GM19023 (cell line): ENCODE measurements at regions not wholly inside any gene's neighbourhood (a gene's known extent, or its start where the extent isn't known, plus 50 kb on each side); places are given as distances from the start of the nearest gene placed in this dataset.
"Not testable (repeated sequence)": the region's sequence is repeated elsewhere in the genome, so short reads cannot be mapped to it uniquely, and the experiment has no call there.

Experiments used
- ATAC-seq: cut with Tn5 transposase; IDR thresholded peaks from one replicate; pipeline ENCODE4 v1.9.1; 2021; ENCODE audit warnings: mild to moderate bottlenecking, moderate library complexity; ENCODE audit not compliant: unreplicated experiment

DNA sequence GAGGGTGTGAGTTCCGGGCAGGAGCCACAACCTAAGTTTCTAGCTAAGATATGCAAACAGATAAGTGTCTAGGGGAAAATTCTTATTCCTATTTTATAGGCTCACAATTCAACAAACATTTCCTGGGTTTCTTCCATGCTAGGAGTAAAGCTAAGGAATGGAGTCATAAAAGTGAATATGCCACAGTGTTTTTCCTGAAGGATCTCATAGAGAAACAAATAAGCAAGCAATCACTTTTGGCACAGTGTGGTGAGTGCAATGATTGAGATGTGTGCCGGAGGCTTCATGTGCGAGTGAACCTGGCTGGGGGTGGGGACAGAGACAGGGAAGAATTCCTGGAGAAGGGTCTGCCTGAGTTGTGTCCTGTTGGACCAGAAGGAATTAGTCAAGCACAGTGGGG lies 147.4 kb downstream of the TENT5C start:
- no peak for ATAC-seq

DNA sequence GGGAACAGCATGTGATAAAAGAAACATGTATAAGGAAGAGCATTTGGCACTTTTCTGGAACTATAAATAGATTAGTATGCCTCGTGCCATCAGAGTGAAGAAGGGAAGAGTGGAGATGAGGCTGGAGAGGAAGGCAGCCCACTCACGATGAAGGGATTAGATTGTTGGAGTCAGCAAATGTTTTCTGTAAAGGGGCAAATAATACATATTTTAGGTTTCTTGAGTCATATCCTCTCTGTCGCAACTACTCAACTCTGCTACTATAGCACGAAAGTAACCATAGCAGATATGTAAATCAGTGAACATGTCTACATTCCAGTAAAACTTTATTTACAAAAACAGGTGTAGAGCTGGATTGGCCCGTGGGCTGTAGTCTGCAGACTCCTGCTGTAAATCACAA lies 147.8 kb downstream of the TENT5C start:
- ATAC-seq: no peak

DNA sequence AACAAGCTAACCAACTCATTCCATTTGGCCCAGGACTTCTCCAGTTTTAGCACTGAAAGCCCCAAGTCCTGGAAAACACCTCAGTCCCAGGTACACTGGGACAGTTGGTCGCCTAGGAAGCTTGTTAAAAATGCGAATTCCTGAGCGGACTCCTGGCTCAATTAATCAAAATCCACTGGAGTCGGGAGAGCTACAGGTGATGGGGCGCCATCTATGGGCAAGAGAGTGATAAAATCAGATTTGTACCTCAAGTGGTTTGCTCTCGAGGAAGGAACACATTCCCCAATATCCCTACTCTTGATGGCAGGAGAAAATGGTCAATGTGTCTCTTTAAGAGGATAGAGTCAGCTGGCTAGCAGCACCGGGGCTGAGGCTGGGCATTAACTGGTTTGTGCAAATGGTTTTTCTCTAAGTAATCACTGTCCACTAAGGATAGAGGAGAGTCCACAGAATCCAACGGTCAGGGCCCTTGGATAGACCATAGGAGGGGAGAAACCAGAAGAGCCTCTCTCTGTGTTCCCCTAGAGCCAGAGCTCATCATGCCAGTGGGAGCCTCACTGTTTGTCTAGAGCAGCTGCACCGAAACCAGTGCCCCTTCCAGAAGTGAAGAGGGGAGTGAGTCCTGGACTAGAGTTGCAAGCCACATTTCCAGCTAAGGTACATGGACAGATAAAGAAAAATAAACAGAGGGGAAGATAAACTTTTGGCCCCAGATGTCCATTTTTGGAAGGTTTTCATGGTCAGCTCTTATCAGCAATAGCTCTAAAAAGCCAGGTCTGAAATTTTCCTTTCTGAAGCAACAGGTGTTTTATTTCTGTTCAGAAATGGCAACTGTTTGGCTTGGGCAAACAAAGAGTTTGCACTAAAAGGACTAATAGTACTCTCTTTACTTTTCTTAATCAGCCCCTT lies 148.5 kb downstream of the TENT5C start:
- ATAC-seq: no peak

GRCh38 chr1:117757668-117758067 lies 151.8 kb downstream of the TENT5C start:
- no peak for ATAC-seq

GRCh38 chr1:117758444-117759316 lies 152.8 kb downstream of the TENT5C start:
- peak; percentile 69 for ATAC-seq

- ATAC-seq: no peak
Measured at GRCh38 chr1:117759535-117759934, 153.7 kb downstream of the TENT5C start.

- no peak for ATAC-seq
Measured at GRCh38 chr1:117760069-117760468, 154.2 kb downstream of the TENT5C start.

DNA sequence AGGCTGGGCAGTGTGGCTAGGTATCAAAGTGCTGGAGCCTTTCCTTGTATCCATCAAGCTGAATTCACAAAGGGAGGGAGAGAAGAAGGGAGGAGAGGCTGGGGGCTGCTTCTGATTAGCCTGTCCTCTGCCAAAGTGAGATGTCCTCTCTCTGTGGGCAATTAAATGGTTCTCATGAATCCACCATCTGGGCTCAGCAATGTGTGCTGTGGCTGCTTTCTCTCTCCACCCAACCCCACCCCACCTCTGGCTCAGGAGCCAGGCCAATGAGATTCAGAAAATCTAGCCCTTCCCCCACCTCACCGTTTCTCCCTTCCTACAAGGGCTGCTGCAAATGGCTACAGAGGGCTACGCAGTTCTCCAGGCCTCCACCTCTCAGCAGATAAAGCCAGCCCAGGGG lies 154.6 kb downstream of the TENT5C start:
- no peak for ATAC-seq

DNA sequence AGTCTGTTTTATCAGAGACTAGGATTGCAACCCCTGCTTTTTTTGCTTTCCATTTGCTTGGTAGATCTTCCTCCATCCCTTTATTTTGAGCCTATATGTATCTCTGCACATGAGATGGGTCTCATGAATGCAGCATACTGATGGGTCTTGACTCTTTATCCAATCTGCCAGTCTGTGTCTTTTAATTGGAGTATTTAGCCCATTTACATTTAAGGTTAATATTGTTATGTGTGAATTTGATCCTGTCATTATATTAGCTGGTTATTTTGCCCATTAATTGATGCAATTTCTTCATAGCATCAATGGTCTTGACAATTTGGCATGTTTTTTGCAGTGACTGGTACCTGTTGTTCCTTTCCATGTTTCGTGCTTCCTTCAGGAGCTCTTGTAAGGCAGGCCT lies 161.7 kb downstream of the GDAP2 start:
- not testable (repeated sequence) for ATAC-seq

- ATAC-seq: no peak
Measured at GRCh38 chr1:117770981-117771531, 158.4 kb downstream of the GDAP2 start.

GRCh38 chr1:117779364-117779763 lies 150.1 kb downstream of the GDAP2 start:
- no peak for ATAC-seq

DNA sequence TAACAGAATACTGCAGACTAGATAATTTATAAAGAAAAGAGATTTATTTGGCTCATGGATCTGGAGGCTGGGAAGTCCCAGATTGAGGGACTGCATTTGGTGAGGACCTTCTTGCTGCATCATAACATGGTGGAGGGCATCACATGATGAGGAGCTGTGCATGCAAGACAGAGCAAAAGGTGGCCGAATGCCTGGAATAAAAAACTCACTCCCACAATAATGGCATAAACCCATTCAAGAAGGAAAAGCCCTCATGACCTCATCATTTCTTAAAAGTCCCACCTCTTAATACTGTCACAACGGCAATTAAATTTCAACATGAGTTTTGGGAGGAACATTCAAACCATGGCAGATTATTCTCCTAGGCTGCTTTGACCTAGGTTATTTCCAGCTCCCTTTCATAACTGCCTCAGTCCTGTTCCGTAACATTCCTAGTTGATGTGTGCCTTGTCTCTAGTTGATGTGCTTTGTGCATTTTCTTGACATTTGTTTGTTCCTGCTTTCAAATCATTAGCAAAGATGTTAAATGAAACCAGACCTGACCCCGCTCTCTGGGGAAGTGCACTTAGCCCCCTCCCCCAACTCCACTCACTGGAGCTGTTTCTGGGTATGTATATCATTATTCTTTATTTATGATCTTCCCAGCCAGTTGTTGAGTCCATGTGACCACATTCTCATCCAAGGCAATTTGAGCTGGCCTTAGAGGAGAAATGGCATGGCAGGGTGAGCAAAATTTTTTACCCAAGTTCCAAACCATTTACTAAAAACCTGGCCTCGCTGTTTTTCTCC lies 148.5 kb downstream of the GDAP2 start:
- no peak for ATAC-seq

DNA sequence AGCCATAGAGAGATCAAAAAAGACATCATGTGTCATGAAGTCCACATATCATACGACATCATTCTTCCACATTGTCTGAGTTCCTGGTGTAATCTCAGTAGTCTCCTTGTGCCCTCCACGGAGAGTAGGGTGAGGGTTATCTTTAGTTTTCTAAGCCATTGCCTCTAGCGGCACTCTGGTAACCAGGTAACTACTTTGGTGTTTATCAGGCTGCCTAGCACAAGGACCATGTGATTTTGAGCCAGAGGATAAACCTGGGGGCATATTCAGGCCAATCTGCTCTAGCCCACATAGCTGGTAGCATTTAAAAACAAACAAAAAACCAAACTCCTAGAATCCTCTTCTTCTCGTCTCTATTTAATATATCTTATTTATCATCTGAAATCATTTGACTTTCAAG lies 147.4 kb downstream of the GDAP2 start:
- ATAC-seq: no peak

DNA sequence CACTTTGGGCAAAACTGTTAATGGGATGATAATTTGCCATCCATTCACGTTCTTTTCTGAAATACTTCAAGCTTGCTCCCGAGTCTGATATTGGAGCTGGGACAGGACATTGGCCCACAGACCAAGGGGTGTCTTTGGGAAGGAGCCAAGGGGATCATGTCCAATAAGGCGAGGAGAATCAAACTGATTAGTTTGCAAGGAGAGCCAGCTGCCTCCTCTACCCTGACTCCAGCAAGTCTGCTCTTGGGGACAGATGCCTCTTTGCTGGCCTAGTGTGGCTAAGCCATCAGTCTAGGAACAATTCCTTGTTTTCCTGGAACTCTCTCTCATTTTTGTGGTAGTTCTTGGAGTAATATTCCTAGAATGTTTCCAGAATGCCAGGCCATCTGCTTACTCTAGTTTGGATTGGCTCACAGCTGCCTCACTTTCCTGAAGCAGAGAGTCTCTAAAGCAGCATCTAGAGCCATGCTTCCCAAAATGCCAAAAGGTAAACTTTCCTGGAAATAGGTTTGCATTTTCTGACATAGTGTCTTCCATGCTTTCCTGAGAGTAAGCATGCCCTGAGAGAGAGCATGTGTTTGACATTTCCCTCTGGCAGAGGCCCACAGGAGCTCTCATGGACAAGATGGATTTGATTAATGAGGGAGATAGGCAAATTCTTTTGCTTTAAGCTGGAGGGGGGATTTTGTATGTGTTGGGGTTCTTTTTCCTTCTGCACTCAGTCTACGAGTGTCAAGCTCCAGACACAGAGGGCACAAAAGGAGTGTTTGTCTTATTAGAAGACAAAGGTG lies 145.6 kb downstream of the GDAP2 start:
- no peak for ATAC-seq

- ATAC-seq: no peak
Measured at GRCh38 chr1:117788014-117788413, 141.4 kb downstream of the GDAP2 start.

GRCh38 chr1:117793413-117793812 lies 136.0 kb downstream of the GDAP2 start:
- ATAC-seq: no peak

DNA sequence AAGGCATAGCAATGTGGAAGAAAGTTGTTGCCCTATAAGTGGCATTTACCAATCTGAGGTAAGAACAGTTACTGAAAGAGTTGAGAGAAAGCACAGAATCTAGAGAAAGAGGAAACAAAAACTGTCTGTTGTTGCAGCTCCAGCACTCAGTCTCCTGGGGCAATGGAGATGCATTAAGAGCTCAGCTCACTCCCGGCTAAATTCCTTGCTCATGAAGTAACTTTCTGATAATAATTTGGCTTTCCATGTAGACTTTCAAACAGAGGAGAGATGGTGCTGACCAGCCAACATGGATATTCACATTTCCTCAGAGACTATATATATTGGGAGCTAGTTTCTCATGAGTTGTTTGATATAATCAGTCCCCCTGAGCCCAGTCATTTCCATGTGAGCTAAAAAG lies 135.3 kb downstream of the GDAP2 start:
- ATAC-seq: no peak

GRCh38 chr1:117795190-117795589 lies 134.2 kb downstream of the GDAP2 start:
- ATAC-seq: no peak

- ATAC-seq: no peak
Measured at GRCh38 chr1:117795792-117796191, 133.6 kb downstream of the GDAP2 start.

- no peak for ATAC-seq
Measured at GRCh38 chr1:117796226-117796625, 133.2 kb downstream of the GDAP2 start.
